ENCODE measurements at regions not wholly inside any gene's neighbourhood (a gene's known extent, or its start where the extent isn't known, plus 50 kb on each side); places are given as distances from the start of the nearest gene placed in this dataset.

DNA sequence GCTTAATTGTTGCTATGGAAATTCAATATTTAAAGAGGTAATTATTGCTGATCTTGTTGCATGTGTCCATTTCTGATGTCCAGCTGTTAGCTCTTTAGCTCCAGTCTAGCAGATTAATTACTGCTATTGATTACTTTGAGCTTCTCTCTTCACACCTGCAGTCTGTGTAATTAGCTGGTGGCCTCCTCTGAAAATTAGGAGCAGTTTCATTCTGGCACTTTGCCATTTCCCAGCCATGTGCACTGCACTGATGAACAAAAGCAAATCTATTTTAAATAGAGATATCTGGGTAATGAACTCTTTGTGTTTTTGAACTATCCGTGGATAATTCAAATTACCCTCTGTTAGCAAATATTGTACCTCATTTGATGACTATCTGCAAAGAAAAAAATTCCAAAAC lies 275.9 kb downstream of the RNF144B start:
- no peak for TF ChIP-seq POLR2AphosphoS5 (IDR thresholded peaks at IDR 0.05)
- TF ChIP-seq, protein P1, sequence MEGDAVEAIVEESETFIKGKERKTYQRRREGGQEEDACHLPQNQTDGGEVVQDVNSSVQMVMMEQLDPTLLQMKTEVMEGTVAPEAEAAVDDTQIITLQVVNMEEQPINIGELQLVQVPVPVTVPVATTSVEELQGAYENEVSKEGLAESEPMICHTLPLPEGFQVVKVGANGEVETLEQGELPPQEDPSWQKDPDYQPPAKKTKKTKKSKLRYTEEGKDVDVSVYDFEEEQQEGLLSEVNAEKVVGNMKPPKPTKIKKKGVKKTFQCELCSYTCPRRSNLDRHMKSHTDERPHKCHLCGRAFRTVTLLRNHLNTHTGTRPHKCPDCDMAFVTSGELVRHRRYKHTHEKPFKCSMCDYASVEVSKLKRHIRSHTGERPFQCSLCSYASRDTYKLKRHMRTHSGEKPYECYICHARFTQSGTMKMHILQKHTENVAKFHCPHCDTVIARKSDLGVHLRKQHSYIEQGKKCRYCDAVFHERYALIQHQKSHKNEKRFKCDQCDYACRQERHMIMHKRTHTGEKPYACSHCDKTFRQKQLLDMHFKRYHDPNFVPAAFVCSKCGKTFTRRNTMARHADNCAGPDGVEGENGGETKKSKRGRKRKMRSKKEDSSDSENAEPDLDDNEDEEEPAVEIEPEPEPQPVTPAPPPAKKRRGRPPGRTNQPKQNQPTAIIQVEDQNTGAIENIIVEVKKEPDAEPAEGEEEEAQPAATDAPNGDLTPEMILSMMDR (IDR thresholded peaks at IDR 0.05): no peak
- TF ChIP-seq POLR2A (IDR thresholded peaks at IDR 0.05): no peak

Measured in sigmoid colon (tissue), 4 donors.